ENCODE measurements at regions not wholly inside any gene's neighbourhood (a gene's known extent, or its start where the extent isn't known, plus 50 kb on each side); places are given as distances from the start of the nearest gene placed in this dataset.

DNA sequence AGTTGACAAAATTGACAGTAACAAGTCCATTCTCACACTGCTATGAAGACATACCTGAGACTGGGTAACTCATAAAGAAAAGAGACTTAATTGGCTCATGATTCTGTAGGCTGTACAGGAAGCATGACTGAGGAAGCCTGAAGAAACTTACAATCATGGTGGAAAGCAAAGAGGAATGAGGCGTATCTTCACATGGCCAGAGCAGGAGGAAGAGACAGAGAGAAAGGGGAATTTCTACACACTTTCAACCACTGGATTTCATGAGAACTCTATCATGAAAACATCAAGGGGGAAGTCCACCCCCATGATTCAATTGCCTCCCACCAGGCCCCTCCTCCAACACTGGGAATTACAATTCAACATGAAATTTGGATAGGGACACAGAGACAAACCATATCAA, 758.4 kb upstream of the SLITRK1 start:
- TF ChIP-seq EZH2phosphoT487 (IDR thresholded peaks at IDR 0.05; ENCODE audit: low read depth) = no peak
- TF ChIP-seq, protein P1, sequence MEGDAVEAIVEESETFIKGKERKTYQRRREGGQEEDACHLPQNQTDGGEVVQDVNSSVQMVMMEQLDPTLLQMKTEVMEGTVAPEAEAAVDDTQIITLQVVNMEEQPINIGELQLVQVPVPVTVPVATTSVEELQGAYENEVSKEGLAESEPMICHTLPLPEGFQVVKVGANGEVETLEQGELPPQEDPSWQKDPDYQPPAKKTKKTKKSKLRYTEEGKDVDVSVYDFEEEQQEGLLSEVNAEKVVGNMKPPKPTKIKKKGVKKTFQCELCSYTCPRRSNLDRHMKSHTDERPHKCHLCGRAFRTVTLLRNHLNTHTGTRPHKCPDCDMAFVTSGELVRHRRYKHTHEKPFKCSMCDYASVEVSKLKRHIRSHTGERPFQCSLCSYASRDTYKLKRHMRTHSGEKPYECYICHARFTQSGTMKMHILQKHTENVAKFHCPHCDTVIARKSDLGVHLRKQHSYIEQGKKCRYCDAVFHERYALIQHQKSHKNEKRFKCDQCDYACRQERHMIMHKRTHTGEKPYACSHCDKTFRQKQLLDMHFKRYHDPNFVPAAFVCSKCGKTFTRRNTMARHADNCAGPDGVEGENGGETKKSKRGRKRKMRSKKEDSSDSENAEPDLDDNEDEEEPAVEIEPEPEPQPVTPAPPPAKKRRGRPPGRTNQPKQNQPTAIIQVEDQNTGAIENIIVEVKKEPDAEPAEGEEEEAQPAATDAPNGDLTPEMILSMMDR (IDR thresholded peaks at IDR 0.05; ENCODE audit: low read depth, low read length) = no peak
